H1 (cell line): ENCODE measurements at regions not wholly inside any gene's neighbourhood (a gene's known extent, or its start where the extent isn't known, plus 50 kb on each side); places are given as distances from the start of the nearest gene placed in this dataset.

Experiments used
- CTCF ChIA-PET: fragments of 300-600 bp; sonication (Branson Sonifier 250); formaldehyde crosslinking; loops from one replicate; lab custom pipeline; 2021; ENCODE audit not compliant: partially characterized antibody; lab: Charles Lee
- POLR2A ChIA-PET: fragments of 300-600 bp; sonication (Branson Sonifier 250); formaldehyde crosslinking; loops from one replicate; lab custom pipeline; 2021; ENCODE audit warnings: inconsistent platforms; ENCODE audit not compliant: partially characterized antibody; lab: Charles Lee
- DNase-seq, 2 experiments: peaks; one replicate each; pipeline versions ENCODE4 v3.0.0 to v3.0.0-alpha.2; 2010 to 2022; ENCODE audit warnings: low spot score in 2 of 2, low read depth in 1 of 2, mixed read lengths in 1 of 2
- FAIRE-seq: peaks from 2 replicates; lab custom pipeline; 2011; peaks lifted over from hg19 to GRCh38; lab: Jason Lieb, UNC
- H2AFZ ChIP-seq: 2 replicates; pipeline ENCODE4 v1.8.1; 2012; ENCODE audit warnings: low read length, inconsistent platforms
- H2AK5ac ChIP-seq: 2 replicates; pipeline ENCODE4 v1.6.1; 2013; ENCODE audit warnings: low read depth, low read length
- H2BK120ac ChIP-seq: replicated peaks from 2 replicates; pipeline ENCODE3; 2013; ENCODE audit warnings: low read depth, low read length, inconsistent platforms
- H2BK12ac ChIP-seq: 2 replicates; pipeline ENCODE4 v1.6.1; 2013; ENCODE audit warnings: low read depth, low read length
- H2BK15ac ChIP-seq: 2 replicates; pipeline ENCODE4 v1.6.1; 2013; ENCODE audit warnings: low read length
- H2BK20ac ChIP-seq: 2 replicates; pipeline ENCODE4 v1.6.1; 2013; ENCODE audit warnings: low read length
- H2BK5ac ChIP-seq: 2 replicates; pipeline ENCODE4 v1.6.1; 2013; ENCODE audit warnings: low read depth, low read length
- H3K14ac ChIP-seq: 2 replicates; pipeline ENCODE4 v1.6.1; 2013; ENCODE audit warnings: inconsistent platforms; ENCODE audit not compliant: insufficient read length
- H3K18ac ChIP-seq: 2 replicates; pipeline ENCODE4 v1.6.1; 2013; ENCODE audit warnings: low read length; ENCODE audit errors: extremely low read depth
- H3K23ac ChIP-seq: 2 replicates; pipeline ENCODE4 v1.6.1; 2013; ENCODE audit warnings: inconsistent platforms; ENCODE audit not compliant: insufficient read length
- H3K23me2 ChIP-seq: 2 replicates; pipeline ENCODE4 v1.6.1; 2013; ENCODE audit warnings: low read depth, low read length
- H3K27ac ChIP-seq: 2 replicates; pipeline ENCODE4 v1.6.1; 2011; ENCODE audit warnings: low read depth, low read length, inconsistent platforms
- H3K27me3 ChIP-seq, 4 experiments: replicated peaks in 1 of 4; 1 replicate in 1 of 4; 2 replicates in 3 of 4; pipeline versions ENCODE4 v1.6.1 to v1.8.1; 2011 to 2013; ENCODE audit warnings: low read length in 3 of 4, mild to moderate bottlenecking in 3 of 4, inconsistent platforms in 2 of 4, mixed read lengths in 2 of 4, moderate library complexity in 1 of 4; ENCODE audit not compliant: control insufficient read depth in 3 of 4, insufficient read depth in 3 of 4; ENCODE audit errors: extremely low read depth in 1 of 4
- H3K36me3 ChIP-seq, 4 experiments: 2 replicates each; pipeline versions ENCODE4 v1.6.1 to v1.8.1; 2011 to 2013; ENCODE audit warnings: mild to moderate bottlenecking in 4 of 4, low read length in 3 of 4, moderate library complexity in 2 of 4, control low read depth in 1 of 4, inconsistent platforms in 1 of 4; ENCODE audit not compliant: insufficient read depth in 4 of 4, control insufficient read depth in 2 of 4
- H3K4ac ChIP-seq: replicated peaks from 2 replicates; pipeline ENCODE3; 2013; ENCODE audit warnings: low read length, low read depth, mixed read lengths, inconsistent platforms; ENCODE audit not compliant: insufficient read length
- H3K4me1 ChIP-seq, 4 experiments: replicated peaks in 1 of 4; 1 replicate in 1 of 4; 2 replicates in 3 of 4; pipeline versions ENCODE4 v1.6.1 to v1.8.1; 2011 to 2013; ENCODE audit warnings: low read length in 3 of 4, inconsistent platforms in 2 of 4, mixed read lengths in 1 of 4; ENCODE audit not compliant: insufficient read depth in 4 of 4, control insufficient read depth in 3 of 4
- H3K4me2 ChIP-seq, 2 experiments: 2 replicates each; pipeline versions ENCODE4 v1.6.1 to v1.8.1; 2011 to 2013; ENCODE audit warnings: low read depth in 2 of 2, low read length in 2 of 2, control low read depth in 1 of 2, inconsistent platforms in 1 of 2, mild to moderate bottlenecking in 1 of 2; ENCODE audit not compliant: insufficient read depth in 1 of 2
- H3K4me3 ChIP-seq, 4 experiments: fragments of 200-600, 300-600 bp in 1 of 4; sonication (generic), shearing (Covaris generic), sonication (Bioruptor Twin) in 1 of 4; 2 replicates each; pipeline versions ENCODE4 v1.5.1 to v1.8.1; 2011 to 2016; ENCODE audit warnings: low read length in 4 of 4, low read depth in 3 of 4, control low read depth in 2 of 4, inconsistent platforms in 2 of 4, mild to moderate bottlenecking in 2 of 4, mixed read lengths in 1 of 4, moderate library complexity in 1 of 4; ENCODE audit not compliant: insufficient read depth in 2 of 4; ENCODE audit errors: extremely low read depth in 1 of 4
- H3K56ac ChIP-seq: replicated peaks from 2 replicates; pipeline ENCODE3; 2013; ENCODE audit warnings: low read depth, mild to moderate bottlenecking, mixed read lengths, low read length, inconsistent platforms; ENCODE audit not compliant: insufficient read length
- H3K79me1 ChIP-seq: 2 replicates; pipeline ENCODE4 v1.6.1; 2013; ENCODE audit warnings: low read depth, low read length, control low read depth
- H3K79me2 ChIP-seq, 2 experiments: 2 replicates each; pipeline versions ENCODE4 v1.6.1 to v1.8.1; 2012 to 2013; ENCODE audit warnings: low read length in 2 of 2, mild to moderate bottlenecking in 2 of 2, inconsistent platforms in 1 of 2; ENCODE audit not compliant: insufficient read depth in 2 of 2, control insufficient read depth in 1 of 2
- H3K9ac ChIP-seq, 4 experiments: replicated peaks in 1 of 4; 1 replicate in 1 of 4; 2 replicates in 3 of 4; pipeline versions ENCODE4 v1.6.1 to v1.8.1; 2011 to 2013; ENCODE audit warnings: low read depth in 3 of 4, low read length in 3 of 4, control low read depth in 2 of 4, mild to moderate bottlenecking in 2 of 4, moderate library complexity in 2 of 4, inconsistent platforms in 1 of 4; ENCODE audit errors: extremely low read depth in 1 of 4
- H3K9me3 ChIP-seq, 2 experiments: 2 replicates each; pipeline versions ENCODE4 v1.6.1 to v1.8.1; 2012 to 2013; ENCODE audit warnings: mild to moderate bottlenecking in 2 of 2, moderate library complexity in 2 of 2, control low read depth in 1 of 2, inconsistent platforms in 1 of 2, low read depth in 1 of 2, low read length in 1 of 2, mixed read lengths in 1 of 2; ENCODE audit not compliant: insufficient read depth in 2 of 2
- H4K20me1 ChIP-seq, 2 experiments: replicated peaks in 1 of 2; 2 replicates each; pipeline versions ENCODE3 to v1.8.1; 2011 to 2013; ENCODE audit warnings: inconsistent platforms in 2 of 2, low read length in 2 of 2, mild to moderate bottlenecking in 1 of 2; ENCODE audit not compliant: insufficient read depth in 2 of 2, control insufficient read depth in 1 of 2
- H4K5ac ChIP-seq: 2 replicates; pipeline ENCODE4 v1.6.1; 2013; ENCODE audit warnings: low read length, low read depth, mixed read lengths, inconsistent platforms; ENCODE audit not compliant: insufficient read length
- H4K8ac ChIP-seq: 2 replicates; pipeline ENCODE4 v1.8.0; 2013; ENCODE audit warnings: mild to moderate bottlenecking, moderate library complexity, low read length, inconsistent platforms; ENCODE audit not compliant: insufficient read depth; ENCODE audit errors: extremely low read depth
- H4K91ac ChIP-seq: replicated peaks from 2 replicates; pipeline ENCODE3; 2013; ENCODE audit warnings: low read length, mixed read lengths, inconsistent platforms; ENCODE audit not compliant: insufficient read length
- HDAC2 ChIP-seq, 2 experiments: fragments of 300-600 bp in 1 of 2; sonication (generic) in 1 of 2; IDR thresholded peaks; 2 replicates each; pipeline ENCODE4 v1.6.1; 2011 to 2012; ENCODE audit warnings: low read depth in 2 of 2, low read length in 2 of 2, mild to moderate bottlenecking in 2 of 2, moderate library complexity in 2 of 2, borderline replicate concordance in 1 of 2, inconsistent platforms in 1 of 2
- JUND ChIP-seq: IDR thresholded peaks from 2 replicates; pipeline ENCODE4 v1.6.1; 2011; ENCODE audit warnings: mild to moderate bottlenecking, improper control_type of control experiment, low read length
- POLR2AphosphoS5 ChIP-seq: IDR thresholded peaks from 2 replicates; pipeline ENCODE4 v1.6.1; 2011; ENCODE audit warnings: low read depth, low read length
- RAD21 ChIP-seq, 2 experiments: IDR thresholded peaks in 1 of 2; conservative IDR thresholded peaks in 1 of 2; 2 replicates each; pipeline ENCODE4 v1.6.1; 2011; ENCODE audit warnings: low read depth in 2 of 2, low read length in 2 of 2, improper control_type of control experiment in 1 of 2, inconsistent platforms in 1 of 2, mild to moderate bottlenecking in 1 of 2, moderate library complexity in 1 of 2
- TAF1 ChIP-seq: IDR thresholded peaks from 2 replicates; pipeline ENCODE4 v1.6.1; 2011; ENCODE audit warnings: mild to moderate bottlenecking, low read depth, low read length
- WGBS, 2 experiments: shearing (Covaris generic) in 1 of 2; methylation state at CpG; one replicate each; pipeline versions ENCODE4 v1.1.6 to v1.1.7; 2013 to 2015; ENCODE audit warnings: low lambda C conversion rate in 2 of 2, mixed read lengths in 2 of 2, inconsistent platforms in 1 of 2, low coverage in 1 of 2, missing lambda C conversion rate in 1 of 2; ENCODE audit not compliant: insufficient replicate concordance in 2 of 2, insufficient coverage in 1 of 2, insufficient read length in 1 of 2; ENCODE audit errors: extremely low coverage in 1 of 2, missing lambda C conversion rate in 1 of 2; 5-methylcytosine and 5-hydroxymethylcytosine counted together
- TF ChIP-seq, protein P1 (sequence below), 3 experiments: IDR thresholded peaks; 1 replicate in 2 of 3; 2 replicates in 1 of 3; pipeline versions ENCODE4 v1.5.1 to v1.6.1; 2011; ENCODE audit warnings: low read length in 3 of 3, mild to moderate bottlenecking in 3 of 3, inconsistent platforms in 2 of 3, low read depth in 1 of 3, moderate library complexity in 1 of 3; ENCODE audit not compliant: insufficient read depth in 1 of 3; ENCODE audit errors: control extremely low read depth in 1 of 3

DNA sequence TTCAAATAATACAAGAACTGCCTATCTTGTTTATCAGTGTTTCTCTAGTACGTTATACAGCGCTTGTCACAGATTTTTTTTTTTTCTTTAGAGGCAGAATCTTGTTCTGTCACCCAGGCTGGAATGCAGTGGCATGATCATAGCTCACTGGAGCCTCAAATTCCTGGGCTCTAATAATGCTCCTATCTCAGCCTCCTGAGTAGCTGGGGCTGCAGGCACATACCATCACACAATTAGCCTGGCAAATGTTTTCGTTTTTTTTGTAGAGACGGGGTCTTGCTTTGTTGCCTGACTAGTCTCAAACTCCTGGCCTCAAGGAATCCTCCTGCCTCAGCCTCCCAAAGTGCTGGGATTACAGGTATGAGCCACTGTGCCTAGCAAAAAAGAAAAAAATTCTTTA, 66.0 kb upstream of the FREM2 start:
- Histone ChIP-seq H3K4me1 (peaks cover 0 to 12% (median 4%) of the 10 kb centered on the region in 4 experiments; a peak in 3 of 7 replicates), H3K36me3 (no peaks in the 10 kb centered on the region), H3K9me3 (no peaks in the 10 kb centered on the region), H3K56ac (no peak overlapping the region), H3K79me1 (no peaks in the 10 kb centered on the region), H2BK5ac (no peak overlapping the region), H3K9ac (no peak overlapping the region), H3K4ac (no peak overlapping the region), H4K20me1 (no peaks in the 10 kb centered on the region), H3K4me3 (no peak overlapping the region), H3K18ac (no peak overlapping the region), H2BK120ac (no peak overlapping the region), H3K4me2 (no peak overlapping the region), H2BK20ac (no peak overlapping the region), H3K23me2 (no peaks in the 10 kb centered on the region), H3K23ac (no peak overlapping the region), H3K79me2 (no peaks in the 10 kb centered on the region), H3K14ac (no peak overlapping the region), H2BK15ac (no peak overlapping the region), H4K91ac (no peak overlapping the region), H4K5ac (no peak overlapping the region), H3K27me3 (no peaks in the 10 kb centered on the region), H2AFZ (no peak overlapping the region), H4K8ac (no peak overlapping the region), H2BK12ac (no peak overlapping the region), H3K27ac (no peak overlapping the region), H2AK5ac (no peak overlapping the region)
- DNase-seq (no peak), FAIRE-seq (no peak)
- TF ChIP-seq, protein P1, sequence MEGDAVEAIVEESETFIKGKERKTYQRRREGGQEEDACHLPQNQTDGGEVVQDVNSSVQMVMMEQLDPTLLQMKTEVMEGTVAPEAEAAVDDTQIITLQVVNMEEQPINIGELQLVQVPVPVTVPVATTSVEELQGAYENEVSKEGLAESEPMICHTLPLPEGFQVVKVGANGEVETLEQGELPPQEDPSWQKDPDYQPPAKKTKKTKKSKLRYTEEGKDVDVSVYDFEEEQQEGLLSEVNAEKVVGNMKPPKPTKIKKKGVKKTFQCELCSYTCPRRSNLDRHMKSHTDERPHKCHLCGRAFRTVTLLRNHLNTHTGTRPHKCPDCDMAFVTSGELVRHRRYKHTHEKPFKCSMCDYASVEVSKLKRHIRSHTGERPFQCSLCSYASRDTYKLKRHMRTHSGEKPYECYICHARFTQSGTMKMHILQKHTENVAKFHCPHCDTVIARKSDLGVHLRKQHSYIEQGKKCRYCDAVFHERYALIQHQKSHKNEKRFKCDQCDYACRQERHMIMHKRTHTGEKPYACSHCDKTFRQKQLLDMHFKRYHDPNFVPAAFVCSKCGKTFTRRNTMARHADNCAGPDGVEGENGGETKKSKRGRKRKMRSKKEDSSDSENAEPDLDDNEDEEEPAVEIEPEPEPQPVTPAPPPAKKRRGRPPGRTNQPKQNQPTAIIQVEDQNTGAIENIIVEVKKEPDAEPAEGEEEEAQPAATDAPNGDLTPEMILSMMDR (IDR thresholded peaks at IDR 0.05; ENCODE audit: control extremely low read depth in 1 of 3, insufficient read depth in 1 of 3, low read depth in 1 of 3, low read length in 3 of 3): no peak
- TF ChIP-seq RAD21 (IDR thresholded peaks at IDR 0.05 in 1 of 2, conservative IDR thresholded peaks at IDR 0.05 in 1 of 2; ENCODE audit: low read depth in 2 of 2, low read length in 2 of 2) (no peak), JUND (no peak), HDAC2 (IDR thresholded peaks at IDR 0.05; ENCODE audit: borderline replicate concordance in 1 of 2, low read depth in 2 of 2, low read length in 2 of 2) (no peak), POLR2AphosphoS5 (no peak), TAF1 (no peak)
- CTCF ChIA-PET: no interaction called here
- WGBS, 2 experiments: 81% methylated on average over 4 of the region's 4 CpGs; no CpG with 5 or more reads in 1 of the 2 experiments
- POLR2A ChIA-PET: no interaction called here
